Smooth muscle cell (in vitro differentiated cells): ENCODE measurements at regions not wholly inside any gene's neighbourhood (a gene's known extent, or its start where the extent isn't known, plus 50 kb on each side); places are given as distances from the start of the nearest gene placed in this dataset.

Source experiments
- DNase-seq: peaks from one replicate; lab custom pipeline; 2025; ENCODE audit not compliant: unreplicated experiment; lab: John Stamatoyannopoulos, UW
- H2AFZ ChIP-seq: fragments of 200-600 bp; sonication (generic); 2 replicates; pipeline ENCODE4 v1.6.0; 2016; ENCODE audit warnings: antibody characterized with exemption, low read depth, mild to moderate bottlenecking
- H3F3A ChIP-seq: fragments of 200-600 bp; sonication (generic); 2 replicates; pipeline ENCODE4 v1.6.0; 2017; ENCODE audit warnings: antibody characterized with exemption, low read depth
- H3K27ac ChIP-seq: fragments of 200-600 bp; sonication (generic); 2 replicates; pipeline ENCODE4 v1.5.1; 2016; ENCODE audit warnings: low read depth, mild to moderate bottlenecking
- H3K27me3 ChIP-seq: fragments of 200-600 bp; sonication (generic); 2 replicates; pipeline ENCODE4 v1.6.1; 2016; ENCODE audit warnings: low read depth, mild to moderate bottlenecking
- H3K36me3 ChIP-seq: fragments of 200-600 bp; sonication (generic); 2 replicates; pipeline ENCODE4 v1.5.1; 2016; ENCODE audit warnings: low read depth
- H3K4me1 ChIP-seq: fragments of 200-600 bp; sonication (generic); 2 replicates; pipeline ENCODE4 v1.5.1; 2016; ENCODE audit warnings: low read depth
- H3K4me2 ChIP-seq: fragments of 200-600 bp; sonication (generic); 2 replicates; pipeline ENCODE4 v1.6.0; 2016; ENCODE audit warnings: mild to moderate bottlenecking
- H3K4me3 ChIP-seq: fragments of 200-600 bp; sonication (generic); 2 replicates; pipeline ENCODE4 v1.5.1; 2016; ENCODE audit warnings: mild to moderate bottlenecking
- H3K79me2 ChIP-seq: fragments of 200-600 bp; sonication (generic); 2 replicates; pipeline ENCODE4 v1.6.0; 2016; ENCODE audit warnings: low read depth, mild to moderate bottlenecking
- H3K9ac ChIP-seq: fragments of 200-600 bp; sonication (generic); 2 replicates; pipeline ENCODE4 v1.6.0; 2016; ENCODE audit warnings: low read depth
- H3K9me3 ChIP-seq: fragments of 200-600 bp; sonication (generic); replicated peaks from 2 replicates; pipeline ENCODE4 v1.5.1; 2016; ENCODE audit warnings: low read depth
- H4K20me1 ChIP-seq: fragments of 200-600 bp; sonication (generic); 2 replicates; pipeline ENCODE4 v1.6.0; 2016; ENCODE audit warnings: low read depth
- CTCF ChIP-seq: fragments of 200-600 bp; sonication (generic); IDR thresholded peaks from 2 replicates; pipeline ENCODE4 v1.5.1; 2017; ENCODE audit warnings: borderline replicate concordance, mild to moderate bottlenecking, antibody characterized with exemption; ENCODE audit not compliant: insufficient read depth, poor library complexity, severe bottlenecking
- WGBS: methylation state at CpG from one replicate; pipeline ENCODE4 v1.1.7; 2016; ENCODE audit warnings: low lambda C conversion rate; 5-methylcytosine and 5-hydroxymethylcytosine counted together

GRCh38 chr20:39101895-39102294 is 139.8 kb downstream of the DHX35 start:
- no peaks in the 10 kb centered on the region for H3K4me1 ChIP-seq
- H3F3A ChIP-seq, result no peaks in the 10 kb centered on the region
- peaks cover 56% of the 10 kb centered on the region for H3K27me3 ChIP-seq
- H3K9ac ChIP-seq, result no peak overlapping the region
- H3K27ac ChIP-seq, result no peak overlapping the region
- no peaks in the 10 kb centered on the region for H3K36me3 ChIP-seq
- no peak for DNase-seq
- TF ChIP-seq CTCF, result no peak
- no peak overlapping the region for H2AFZ ChIP-seq
- no peaks in the 10 kb centered on the region for H4K20me1 ChIP-seq
- no peak overlapping the region for H3K4me3 ChIP-seq
- H3K9me3 ChIP-seq, result no peaks in the 10 kb centered on the region
- 73% methylated on average over 3 of the region's 3 CpGs for WGBS
- no peaks in the 10 kb centered on the region for H3K79me2 ChIP-seq
- no peak overlapping the region for H3K4me2 ChIP-seq

GRCh38 chr20:39100691-39101090 is 138.5 kb downstream of the DHX35 start:
- no peak for TF ChIP-seq CTCF
- Histone ChIP-seq H4K20me1 (no peaks in the 10 kb centered on the region), H3K4me2 (no peak overlapping the region), H3F3A (no peaks in the 10 kb centered on the region), H3K4me1 (peaks cover 4% of the 10 kb centered on the region), H3K36me3 (no peaks in the 10 kb centered on the region), H3K79me2 (no peaks in the 10 kb centered on the region), H3K9me3 (no peaks in the 10 kb centered on the region), H3K27me3 (peaks cover 63% of the 10 kb centered on the region), H2AFZ (no peak overlapping the region), H3K9ac (no peak overlapping the region), H3K4me3 (no peak overlapping the region), H3K27ac (no peak overlapping the region)
- 68% methylated on average over 6 of the region's 6 CpGs for WGBS
- no peak for DNase-seq

- Histone ChIP-seq H3K79me2 (no peaks in the 10 kb centered on the region), H3K9ac (no peak overlapping the region), H4K20me1 (no peaks in the 10 kb centered on the region), H3K9me3 (no peaks in the 10 kb centered on the region), H3K4me1 (peaks cover 14% of the 10 kb centered on the region), H3K4me2 (no peak overlapping the region), H2AFZ (no peak overlapping the region), H3K36me3 (no peaks in the 10 kb centered on the region), H3K4me3 (no peak overlapping the region), H3F3A (no peaks in the 10 kb centered on the region), H3K27me3 (peaks cover 61% of the 10 kb centered on the region), H3K27ac (no peak overlapping the region)
- no peak for TF ChIP-seq CTCF
- no peak for DNase-seq
- WGBS, result 88% methylated on average over 3 of the region's 3 CpGs
These were observed 135.7 kb downstream of the DHX35 start for GRCh38 chr20:39097889-39098288.

GRCh38 chr20:39095870-39096269 is 133.7 kb downstream of the DHX35 start:
- H4K20me1 ChIP-seq, result no peaks in the 10 kb centered on the region
- H3K9me3 ChIP-seq, result no peaks in the 10 kb centered on the region
- no peaks in the 10 kb centered on the region for H3K36me3 ChIP-seq
- no peak overlapping the region for H3K4me2 ChIP-seq
- peaks cover 19% of the 10 kb centered on the region for H3K4me1 ChIP-seq
- H3K9ac ChIP-seq, result no peak overlapping the region
- WGBS, result 93% methylated on average over 1 of the region's 1 CpG
- DNase-seq, result no peak
- no peak overlapping the region for H2AFZ ChIP-seq
- no peak for TF ChIP-seq CTCF
- no peak overlapping the region for H3K27ac ChIP-seq
- H3K27me3 ChIP-seq, result peaks cover 46% of the 10 kb centered on the region
- no peaks in the 10 kb centered on the region for H3F3A ChIP-seq
- H3K4me3 ChIP-seq, result no peak overlapping the region
- no peaks in the 10 kb centered on the region for H3K79me2 ChIP-seq
